Activated CD8-positive, alpha-beta T cell treated with anti-CD3 and anti-CD28 coated beads for 36 hours (primary cell): ENCODE measurements at regions not wholly inside any gene's neighbourhood (a gene's known extent, or its start where the extent isn't known, plus 50 kb on each side); places are given as distances from the start of the nearest gene placed in this dataset.

Source experiments
- ATAC-seq: fragments of 200-7000 bp; cut with Tn5 transposase; one replicate; pipeline ENCODE4 v1.10.0; 2021; ENCODE audit warnings: mild to moderate bottlenecking, moderate library complexity
- CTCF ChIA-PET: fragments of 350-600 bp; sonication (Branson Sonifier 250); formaldehyde crosslinking; loops from one replicate; lab custom pipeline; 2021; ENCODE audit warnings: antibody characterized with exemption; lab: Charles Lee
- POLR2A ChIA-PET: fragments of 350-600 bp; sonication (Branson Sonifier 250); formaldehyde crosslinking; loops from one replicate; lab custom pipeline; 2021; ENCODE audit warnings: antibody characterized with exemption; lab: Charles Lee
- DNase-seq: peaks from one replicate; pipeline ENCODE4 v3.0.0-alpha.2; 2020
- H3K27ac Mint-ChIP-seq: one replicate; pipeline ENCODE4 v1.8.0; 2021; ENCODE audit warnings: mild to moderate bottlenecking, mixed read lengths
- H3K27me3 Mint-ChIP-seq: one replicate; pipeline ENCODE4 v1.8.0; 2021; ENCODE audit warnings: mixed read lengths
- H3K36me3 Mint-ChIP-seq: one replicate; pipeline ENCODE4 v1.8.0; 2021; ENCODE audit warnings: low read depth, mixed read lengths
- H3K4me1 Mint-ChIP-seq: one replicate; pipeline ENCODE4 v1.8.0; 2021; ENCODE audit warnings: low read depth, mixed read lengths
- H3K4me3 Mint-ChIP-seq: one replicate; pipeline ENCODE4 v1.8.0; 2021; ENCODE audit warnings: mild to moderate bottlenecking, moderate library complexity, mixed read lengths
- H3K9me3 Mint-ChIP-seq: one replicate; pipeline ENCODE4 v1.8.0; 2021; ENCODE audit warnings: mixed read lengths
- intact Hi-C: fragments of 100-400 bp; cut with micrococcal nuclease; formaldehyde crosslinking; loops from one replicate; pipeline ENCODE4 v1.10.0; 2022
- TF ChIP-seq, protein P1 (sequence below): fragments of 200-600 bp; IDR thresholded peaks from one replicate; pipeline ENCODE4 v1.8.0; 2022; ENCODE audit warnings: antibody characterized with exemption, mild to moderate bottlenecking

DNA sequence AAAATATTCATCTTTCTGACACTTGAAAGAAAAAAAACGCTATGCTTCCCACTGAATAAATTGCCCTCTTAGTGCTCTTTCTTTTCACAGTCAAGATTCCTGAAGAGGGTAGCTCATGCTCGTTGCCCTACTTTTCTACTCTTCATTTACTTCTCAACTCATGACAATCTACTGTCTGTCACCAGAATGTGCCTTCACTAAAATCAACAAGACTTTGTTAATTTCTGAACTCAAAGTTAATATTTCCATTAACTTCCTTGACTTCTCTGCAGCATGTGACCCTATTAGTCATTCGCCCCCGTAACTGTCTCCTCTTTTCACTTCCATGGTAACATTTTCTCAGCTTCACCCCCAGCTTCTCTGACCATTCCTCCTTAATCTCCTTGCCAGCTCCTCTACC lies 98.9 kb upstream of the MAPRE2 start:
- no peaks in the 10 kb centered on the region for H3K36me3 Mint-ChIP-seq
- CTCF ChIA-PET: interaction anchor here (1.8 kb wide), 1 partner anchor 17 kb away, joined by 3 read pairs; no protein-coding TSS in a partner anchor
- intact Hi-C loops: no loop called here
- TF ChIP-seq, protein P1, sequence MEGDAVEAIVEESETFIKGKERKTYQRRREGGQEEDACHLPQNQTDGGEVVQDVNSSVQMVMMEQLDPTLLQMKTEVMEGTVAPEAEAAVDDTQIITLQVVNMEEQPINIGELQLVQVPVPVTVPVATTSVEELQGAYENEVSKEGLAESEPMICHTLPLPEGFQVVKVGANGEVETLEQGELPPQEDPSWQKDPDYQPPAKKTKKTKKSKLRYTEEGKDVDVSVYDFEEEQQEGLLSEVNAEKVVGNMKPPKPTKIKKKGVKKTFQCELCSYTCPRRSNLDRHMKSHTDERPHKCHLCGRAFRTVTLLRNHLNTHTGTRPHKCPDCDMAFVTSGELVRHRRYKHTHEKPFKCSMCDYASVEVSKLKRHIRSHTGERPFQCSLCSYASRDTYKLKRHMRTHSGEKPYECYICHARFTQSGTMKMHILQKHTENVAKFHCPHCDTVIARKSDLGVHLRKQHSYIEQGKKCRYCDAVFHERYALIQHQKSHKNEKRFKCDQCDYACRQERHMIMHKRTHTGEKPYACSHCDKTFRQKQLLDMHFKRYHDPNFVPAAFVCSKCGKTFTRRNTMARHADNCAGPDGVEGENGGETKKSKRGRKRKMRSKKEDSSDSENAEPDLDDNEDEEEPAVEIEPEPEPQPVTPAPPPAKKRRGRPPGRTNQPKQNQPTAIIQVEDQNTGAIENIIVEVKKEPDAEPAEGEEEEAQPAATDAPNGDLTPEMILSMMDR: no peak
- ATAC-seq (no peak), DNase-seq (no peak)
- no peak overlapping the region for H3K27ac Mint-ChIP-seq
- POLR2A ChIA-PET: interaction anchor here (0.7 kb wide), 1 partner anchor 206 kb away, joined by 4 read pairs; no protein-coding TSS in a partner anchor
- peaks cover 14% of the 10 kb centered on the region for H3K27me3 Mint-ChIP-seq
- no peaks in the 10 kb centered on the region for H3K9me3 Mint-ChIP-seq
- H3K4me1 Mint-ChIP-seq: no peaks in the 10 kb centered on the region
- no peak overlapping the region for H3K4me3 Mint-ChIP-seq

DNA sequence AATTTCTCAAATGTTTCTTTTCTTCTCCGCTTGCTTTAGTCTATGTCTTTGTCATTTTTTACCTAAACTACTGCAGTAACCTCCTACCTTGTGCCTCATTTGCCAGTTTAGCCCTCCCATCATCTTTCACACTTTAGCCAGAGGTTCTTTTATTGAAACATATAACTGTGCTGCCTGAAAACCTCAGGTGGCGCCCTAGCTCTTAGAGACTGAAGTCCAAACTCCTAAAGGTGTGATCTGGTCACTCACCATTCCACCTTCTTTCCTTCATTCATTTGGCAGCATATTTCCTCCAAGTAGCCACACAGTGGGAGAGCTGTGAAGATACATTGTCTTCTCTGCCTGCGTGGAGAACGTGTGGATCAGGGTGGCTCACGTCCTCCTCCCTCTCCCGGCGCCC lies 98.2 kb upstream of the MAPRE2 start:
- CTCF ChIA-PET: interaction anchor here (0.8 to 1.8 kb wide), 5 partner anchors 16 to 282 kb away, joined by 3 read pairs; no protein-coding TSS in a partner anchor
- POLR2A ChIA-PET: interaction anchor here (0.5 kb wide), 1 partner anchor 106 kb away, joined by 3 read pairs; no protein-coding TSS in a partner anchor
- H3K4me3 Mint-ChIP-seq: no peak overlapping the region
- intact Hi-C loops: no loop called here
- H3K27me3 Mint-ChIP-seq: peaks cover 11% of the 10 kb centered on the region
- H3K36me3 Mint-ChIP-seq: no peaks in the 10 kb centered on the region
- H3K27ac Mint-ChIP-seq: no peak overlapping the region
- H3K9me3 Mint-ChIP-seq: no peaks in the 10 kb centered on the region
- H3K4me1 Mint-ChIP-seq: no peaks in the 10 kb centered on the region
- DNase-seq: no peak
- no peak for ATAC-seq
- TF ChIP-seq, protein P1: no peak

GRCh38 chr18:34943587-34943986 lies 97.6 kb upstream of the MAPRE2 start:
- H3K27ac Mint-ChIP-seq: no peak overlapping the region
- no peak overlapping the region for H3K4me3 Mint-ChIP-seq
- ATAC-seq (no peak), DNase-seq (no peak)
- ChIA-PET CTCF (interaction anchor here (0.6 to 1.8 kb wide), 7 partner anchors 15 to 283 kb away, joined by 3 to 4 read pairs (median 3); no protein-coding TSS in a partner anchor), POLR2A (no interaction called here)
- intact Hi-C loops: no loop called here
- TF ChIP-seq, protein P1: no peak
- H3K36me3 Mint-ChIP-seq: no peaks in the 10 kb centered on the region
- H3K4me1 Mint-ChIP-seq: no peaks in the 10 kb centered on the region
- H3K9me3 Mint-ChIP-seq: no peaks in the 10 kb centered on the region
- peaks cover 11% of the 10 kb centered on the region for H3K27me3 Mint-ChIP-seq

DNA sequence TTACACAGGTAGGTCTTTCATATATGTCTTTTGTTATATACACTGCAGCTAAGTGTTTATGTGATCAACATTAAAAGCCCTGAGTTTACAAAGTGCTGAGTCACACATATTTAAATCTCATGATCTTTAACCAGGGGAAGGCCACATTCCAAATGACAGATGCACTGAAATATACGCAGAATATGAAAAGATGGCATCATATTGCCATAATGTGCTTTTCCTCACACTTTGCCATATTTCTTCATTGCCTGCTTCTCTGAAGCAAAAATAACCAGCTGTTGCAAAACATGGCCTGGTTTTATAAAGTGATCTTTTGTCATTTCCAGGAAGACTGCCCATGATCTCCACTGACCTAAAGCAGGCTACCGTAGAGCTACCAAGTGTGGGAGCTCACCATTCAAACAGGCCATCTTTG lies 93.5 kb upstream of the MAPRE2 start:
- Mint-ChIP-seq H3K4me3 (no peak overlapping the region), H3K27me3 (peaks cover 5% of the 10 kb centered on the region), H3K9me3 (no peaks in the 10 kb centered on the region), H3K4me1 (no peaks in the 10 kb centered on the region), H3K27ac (no peak overlapping the region), H3K36me3 (no peaks in the 10 kb centered on the region)
- ChIA-PET POLR2A (no interaction called here), CTCF (interaction anchor here (0.8 kb wide), 1 partner anchor 286 kb away, joined by 3 read pairs; no protein-coding TSS in a partner anchor)
- ATAC-seq: no peak
- DNase-seq: no peak
- TF ChIP-seq, protein P1: no peak
- intact Hi-C loops: no loop called here

DNA sequence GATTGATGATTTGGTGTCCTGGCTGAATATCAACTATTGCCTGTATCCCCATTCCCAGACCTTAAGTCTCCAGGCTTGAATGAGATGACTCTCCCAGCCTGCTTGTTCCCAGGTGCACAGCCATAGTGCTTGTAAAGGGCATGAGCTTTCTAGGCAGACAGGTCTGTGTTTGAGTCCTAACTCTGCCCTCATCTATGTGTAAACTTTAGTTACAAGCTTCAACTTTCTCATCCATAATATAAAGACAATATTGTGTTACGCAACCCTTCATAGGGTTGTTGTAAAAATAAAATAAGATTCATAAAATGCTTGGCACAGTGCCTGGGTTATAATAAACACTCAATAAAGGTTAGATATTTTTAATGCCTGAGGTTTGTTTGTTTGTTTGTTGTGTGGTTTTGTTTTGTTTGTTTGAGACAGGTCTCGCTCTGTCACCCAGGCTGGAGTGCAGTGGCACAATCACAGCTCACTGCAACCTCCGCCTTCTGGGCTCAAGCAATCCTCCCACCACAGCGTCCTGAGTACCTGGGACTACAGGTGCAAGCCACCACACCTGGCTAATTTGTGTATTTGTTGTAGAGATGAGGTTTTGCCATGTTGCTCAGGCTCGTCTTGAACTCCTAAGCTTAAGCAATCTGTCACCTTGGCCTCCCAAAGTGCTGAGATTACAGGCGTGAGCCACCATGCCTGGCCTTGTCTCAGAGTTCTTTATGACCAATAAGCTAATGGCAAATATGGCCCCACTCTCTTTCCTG lies 89.4 kb upstream of the MAPRE2 start:
- intact Hi-C loops: no loop called here
- H3K9me3 Mint-ChIP-seq: no peaks in the 10 kb centered on the region

More for the DNA sequence above, 89.4 kb upstream of the MAPRE2 start:
- ChIA-PET CTCF (interaction anchor here (1.3 kb wide), 1 partner anchor 18 kb away, joined by 3 read pairs; no protein-coding TSS in a partner anchor), POLR2A (no interaction called here)
- Mint-ChIP-seq H3K27ac (no peak overlapping the region), H3K27me3 (peaks cover 6% of the 10 kb centered on the region), H3K4me3 (no peak overlapping the region), H3K36me3 (no peaks in the 10 kb centered on the region), H3K4me1 (no peaks in the 10 kb centered on the region)
- DNase-seq (no peak), ATAC-seq (no peak)
- TF ChIP-seq, protein P1: no peak
